K562 (cell line): ENCODE measurements at regions not wholly inside any gene's neighbourhood (a gene's known extent, or its start where the extent isn't known, plus 50 kb on each side); places are given as distances from the start of the nearest gene placed in this dataset.

ENCODE experiments used
- ATAC-seq: fragments of 200-7000 bp; cut with Tn5 transposase; 3 replicates; pipeline ENCODE4 v1.9.1; 2020; ENCODE audit warnings: moderate library complexity
- BruUV-seq: library from RNA; stranded (reverse); fragments of 400-500 nt; replicated peaks from 2 replicates; lab custom pipeline; 2021; lab: Mats Ljungman, UMichigan
- CTCF ChIA-PET: fragments of 300-600 bp; formaldehyde crosslinking; extraction: SDS; loops from one replicate; lab custom pipeline; 2021; ENCODE audit warnings: low intra/inter-chr PET ratio; lab: Yijun Ruan, JAX
- POLR2A ChIA-PET: fragments of 300-600, 350-650 bp; sonication (Branson Sonifier 250); formaldehyde crosslinking; extraction: SDS; loops from one replicate; lab custom pipeline; 2021; ENCODE audit warnings: antibody characterized with exemption, inconsistent platforms; lab: Yijun Ruan, JAX
- DNase-seq, 4 experiments: peaks; one replicate each; pipeline versions ENCODE4 v3.0.0 to v3.0.0-alpha.2; 2011 to 2018; ENCODE audit warnings: low spot score in 3 of 4, mixed read lengths in 3 of 4; ENCODE audit errors: extremely low read depth in 1 of 4
- FAIRE-seq: peaks from 2 replicates; lab custom pipeline; 2011; peaks lifted over from hg19 to GRCh38; lab: Jason Lieb, UNC
- H2AFZ ChIP-seq: 2 replicates; pipeline ENCODE4 v1.6.0; 2011; ENCODE audit warnings: low read depth, low read length, control low read depth, inconsistent platforms
- H3K27ac ChIP-seq: fragments of 200-600 bp; 3 replicates; pipeline ENCODE4 v1.8.0; 2011; ENCODE audit warnings: low read depth, mild to moderate bottlenecking, control low read depth, inconsistent platforms, low read length, moderate library complexity, mixed read lengths; ENCODE audit errors: extremely low read depth
- H3K27me3 ChIP-seq, 2 experiments: fragments of 300-600 bp in 1 of 2; 2 replicates in 1 of 2; 3 replicates in 1 of 2; pipeline versions ENCODE4 v1.6.0 to v1.8.0; 2011; ENCODE audit warnings: inconsistent platforms in 2 of 2, low read length in 2 of 2, mild to moderate bottlenecking in 1 of 2, mixed read lengths in 1 of 2, moderate library complexity in 1 of 2; ENCODE audit not compliant: control insufficient read depth in 2 of 2, insufficient read depth in 2 of 2
- H3K36me3 ChIP-seq: fragments of 300-600 bp; 3 replicates; pipeline ENCODE4 v1.8.0; 2011; ENCODE audit warnings: mild to moderate bottlenecking, low read length, inconsistent platforms; ENCODE audit not compliant: control insufficient read depth, insufficient read depth
- H3K4me1 ChIP-seq, 2 experiments: fragments of 200-600 bp in 1 of 2; replicated peaks in 1 of 2; 2 replicates in 1 of 2; 3 replicates in 1 of 2; pipeline versions ENCODE4 v1.5.1 to v1.8.0; 2011; ENCODE audit warnings: inconsistent platforms in 2 of 2, low read length in 2 of 2, mild to moderate bottlenecking in 1 of 2, mixed read lengths in 1 of 2, moderate library complexity in 1 of 2; ENCODE audit not compliant: control insufficient read depth in 2 of 2, insufficient read depth in 2 of 2
- H3K4me2 ChIP-seq: 2 replicates; pipeline ENCODE4 v1.6.1; 2011; ENCODE audit warnings: low read length, control low read depth, inconsistent platforms, mixed read lengths; ENCODE audit not compliant: insufficient read depth
- H3K4me3 ChIP-seq: fragments of 200-600 bp; sonication (generic), shearing (Covaris generic); 2 replicates; pipeline ENCODE4 v1.5.1; 2016; ENCODE audit warnings: control low read depth, inconsistent platforms
- H3K79me2 ChIP-seq: fragments of 200-600 bp; 3 replicates; pipeline ENCODE4 v1.8.0; 2011; ENCODE audit warnings: low read length, inconsistent platforms; ENCODE audit not compliant: control insufficient read depth, insufficient read depth
- H3K9ac ChIP-seq, 2 experiments: 2 replicates each; pipeline versions ENCODE4 v1.6.0 to v1.6.1; 2011; ENCODE audit warnings: low read depth in 2 of 2, low read length in 2 of 2, control low read depth in 1 of 2, inconsistent platforms in 1 of 2, mild to moderate bottlenecking in 1 of 2, mixed read lengths in 1 of 2; ENCODE audit not compliant: insufficient read depth in 1 of 2
- H3K9me1 ChIP-seq: one replicate; pipeline ENCODE4 v1.6.0; 2011; ENCODE audit warnings: inconsistent platforms, mild to moderate bottlenecking, low read length, moderate library complexity; ENCODE audit not compliant: control insufficient read depth, insufficient read depth
- H3K9me3 ChIP-seq: replicated peaks from 2 replicates; pipeline ENCODE4 v1.5.1; 2011; ENCODE audit warnings: low read depth, low read length, inconsistent platforms; ENCODE audit not compliant: control insufficient read depth, insufficient read depth
- H4K20me1 ChIP-seq: replicated peaks from 2 replicates; pipeline ENCODE4 v1.6.1; 2011; ENCODE audit warnings: low read length, inconsistent platforms, mixed read lengths; ENCODE audit not compliant: control insufficient read depth, insufficient read depth
- CBFB ChIP-seq: sonication (generic); formaldehyde crosslinking; IDR thresholded peaks from 2 replicates; pipeline ENCODE4 v1.4.0; 2020; ENCODE audit warnings: mild to moderate bottlenecking, missing genetic modification reagents
- EHMT2 ChIP-seq: fragments of 450-650 bp; IDR thresholded peaks from 2 replicates; pipeline ENCODE4 v1.6.1; 2018; ENCODE audit warnings: antibody characterized with exemption
- GTF2E2 ChIP-seq: fragments of 200-800 bp; sonication (Bioruptor generic); IDR thresholded peaks from 2 replicates; pipeline ENCODE4 v1.6.1; 2016; ENCODE audit warnings: missing genetic modification characterization, missing compliant biosample characterization
- MEIS2 ChIP-seq: fragments of 450-650 bp; IDR thresholded peaks from 2 replicates; pipeline ENCODE4 v1.6.1; 2014; ENCODE audit warnings: mild to moderate bottlenecking; ENCODE audit not compliant: partially characterized antibody
- NBN ChIP-seq: fragments of 450-650 bp; IDR thresholded peaks from 2 replicates; pipeline ENCODE4 v1.6.1; 2016; ENCODE audit warnings: low read depth, mild to moderate bottlenecking
- NUFIP1 ChIP-seq: fragments of 450-650 bp; IDR thresholded peaks from 2 replicates; pipeline ENCODE4 v1.6.1; 2018; ENCODE audit not compliant: partially characterized antibody
- POLR2AphosphoS5 ChIP-seq: IDR thresholded peaks from 2 replicates; pipeline ENCODE4 v1.6.1; 2011; ENCODE audit warnings: mild to moderate bottlenecking, low read depth, low read length, moderate library complexity; ENCODE audit not compliant: control insufficient read depth, insufficient read depth
- PPARD ChIP-seq: fragments of 250-450 bp; sonication (Bioruptor Pico); IDR thresholded peaks from 2 replicates; pipeline ENCODE4 v1.8.0; 2022; ENCODE audit warnings: inconsistent platforms, mild to moderate bottlenecking, moderate library complexity
- TFAM ChIP-seq: fragments of 250-450 bp; sonication (Bioruptor Pico); conservative IDR thresholded peaks from 2 replicates; pipeline ENCODE4 v1.5.0; 2021; ENCODE audit warnings: mild to moderate bottlenecking, moderate library complexity
- TSC22D4 ChIP-seq: fragments of 450-650 bp; IDR thresholded peaks from 2 replicates; pipeline ENCODE4 v1.6.1; 2016; ENCODE audit warnings: missing genetic modification characterization, missing biosample characterization, control low read depth
- ZBTB34 ChIP-seq: fragments of 250-450 bp; sonication (Bioruptor Pico); IDR thresholded peaks from 2 replicates; pipeline ENCODE4 v1.8.0; 2021; ENCODE audit warnings: mild to moderate bottlenecking, moderate library complexity
- ZNF12 ChIP-seq: sonication (generic); formaldehyde crosslinking; IDR thresholded peaks from 2 replicates; pipeline ENCODE4 v1.4.0; 2020; ENCODE audit warnings: mild to moderate bottlenecking, missing genetic modification reagents
- ZNF717 ChIP-seq: fragments of 250-450 bp; sonication (Bioruptor Pico); IDR thresholded peaks from 2 replicates; pipeline ENCODE4 v1.5.0; 2021
- WGBS: fragments of 100-300 bp; shearing (Covaris generic); methylation state at CpG from one replicate; pipeline ENCODE4 v1.1.6; 2016; ENCODE audit warnings: low coverage, mixed read lengths; ENCODE audit not compliant: insufficient coverage; ENCODE audit errors: missing lambda C conversion rate; 5-methylcytosine and 5-hydroxymethylcytosine counted together
- in situ Hi-C: fragments of 300-500 bp; cut with MboI; formaldehyde crosslinking; loops from 4 replicates; pipeline ENCODE4 v1.15.0; 2018; ENCODE audit warnings: inconsistent platforms, mixed read lengths
- intact Hi-C: fragments of 100-400 bp; cut with micrococcal nuclease; formaldehyde crosslinking; loops from 2 replicates; pipeline ENCODE4 v1.14.2; 2022
- TF ChIP-seq, protein P1 (sequence below): fragments of 250-450 bp; sonication (Bioruptor Pico); IDR thresholded peaks from 2 replicates; pipeline ENCODE4 v1.9.0; 2021; ENCODE audit warnings: mild to moderate bottlenecking, inconsistent platforms
- TF ChIP-seq, protein P2 (sequence below): sonication (generic); formaldehyde crosslinking; IDR thresholded peaks from 2 replicates; pipeline ENCODE4 v1.8.0; 2022; ENCODE audit warnings: mild to moderate bottlenecking, low read depth, missing genetic modification reagents
- TF ChIP-seq, protein P3 (sequence below): fragments of 250-450 bp; sonication (Bioruptor Pico); IDR thresholded peaks from 2 replicates; pipeline ENCODE4 v1.4.0; 2020; ENCODE audit warnings: mild to moderate bottlenecking, moderate library complexity

GRCh38 chr10:64062793-64063192, 541.6 kb downstream of the REEP3 start (continued):
- TF ChIP-seq, protein P1, sequence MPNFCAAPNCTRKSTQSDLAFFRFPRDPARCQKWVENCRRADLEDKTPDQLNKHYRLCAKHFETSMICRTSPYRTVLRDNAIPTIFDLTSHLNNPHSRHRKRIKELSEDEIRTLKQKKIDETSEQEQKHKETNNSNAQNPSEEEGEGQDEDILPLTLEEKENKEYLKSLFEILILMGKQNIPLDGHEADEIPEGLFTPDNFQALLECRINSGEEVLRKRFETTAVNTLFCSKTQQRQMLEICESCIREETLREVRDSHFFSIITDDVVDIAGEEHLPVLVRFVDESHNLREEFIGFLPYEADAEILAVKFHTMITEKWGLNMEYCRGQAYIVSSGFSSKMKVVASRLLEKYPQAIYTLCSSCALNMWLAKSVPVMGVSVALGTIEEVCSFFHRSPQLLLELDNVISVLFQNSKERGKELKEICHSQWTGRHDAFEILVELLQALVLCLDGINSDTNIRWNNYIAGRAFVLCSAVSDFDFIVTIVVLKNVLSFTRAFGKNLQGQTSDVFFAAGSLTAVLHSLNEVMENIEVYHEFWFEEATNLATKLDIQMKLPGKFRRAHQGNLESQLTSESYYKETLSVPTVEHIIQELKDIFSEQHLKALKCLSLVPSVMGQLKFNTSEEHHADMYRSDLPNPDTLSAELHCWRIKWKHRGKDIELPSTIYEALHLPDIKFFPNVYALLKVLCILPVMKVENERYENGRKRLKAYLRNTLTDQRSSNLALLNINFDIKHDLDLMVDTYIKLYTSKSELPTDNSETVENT (CRISPR knock-in tag): no peak

- DNase-seq (no peak), FAIRE-seq (no peak), ATAC-seq (no peak)
- no peaks in the 10 kb centered on the region for H4K20me1 ChIP-seq
- no peak overlapping the region for H3K9ac ChIP-seq
- ChIA-PET CTCF (no interaction called here), POLR2A (no interaction called here)
- no peaks in the 10 kb centered on the region for H3K79me2 ChIP-seq
- intact Hi-C loops: no loop called here
- H3K4me3 ChIP-seq: no peak overlapping the region
- H2AFZ ChIP-seq: no peak overlapping the region
- H3K36me3 ChIP-seq: no peaks in the 10 kb centered on the region
- no peak for TF ChIP-seq NBN
- no peak for TF ChIP-seq GTF2E2 (tag)
- no peak for TF ChIP-seq TFAM
- TF ChIP-seq POLR2AphosphoS5: no peak
- no peak for TF ChIP-seq MEIS2
- TF ChIP-seq TSC22D4 (tag): no peak
- TF ChIP-seq EHMT2: no peak
- TF ChIP-seq ZNF12 (CRISPR knock-in tag): no peak
- no peak for TF ChIP-seq PPARD (CRISPR knock-in tag)
- no peak for TF ChIP-seq ZBTB34 (CRISPR knock-in tag)
- TF ChIP-seq ZNF717 (CRISPR knock-in tag): no peak
- no peak for TF ChIP-seq CBFB
- no peak for TF ChIP-seq NUFIP1
- TF ChIP-seq, protein P2, sequence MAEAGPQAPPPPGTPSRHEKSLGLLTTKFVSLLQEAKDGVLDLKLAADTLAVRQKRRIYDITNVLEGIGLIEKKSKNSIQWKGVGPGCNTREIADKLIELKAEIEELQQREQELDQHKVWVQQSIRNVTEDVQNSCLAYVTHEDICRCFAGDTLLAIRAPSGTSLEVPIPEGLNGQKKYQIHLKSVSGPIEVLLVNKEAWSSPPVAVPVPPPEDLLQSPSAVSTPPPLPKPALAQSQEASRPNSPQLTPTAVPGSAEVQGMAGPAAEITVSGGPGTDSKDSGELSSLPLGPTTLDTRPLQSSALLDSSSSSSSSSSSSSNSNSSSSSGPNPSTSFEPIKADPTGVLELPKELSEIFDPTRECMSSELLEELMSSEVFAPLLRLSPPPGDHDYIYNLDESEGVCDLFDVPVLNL: no peak
- TF ChIP-seq, protein P3, sequence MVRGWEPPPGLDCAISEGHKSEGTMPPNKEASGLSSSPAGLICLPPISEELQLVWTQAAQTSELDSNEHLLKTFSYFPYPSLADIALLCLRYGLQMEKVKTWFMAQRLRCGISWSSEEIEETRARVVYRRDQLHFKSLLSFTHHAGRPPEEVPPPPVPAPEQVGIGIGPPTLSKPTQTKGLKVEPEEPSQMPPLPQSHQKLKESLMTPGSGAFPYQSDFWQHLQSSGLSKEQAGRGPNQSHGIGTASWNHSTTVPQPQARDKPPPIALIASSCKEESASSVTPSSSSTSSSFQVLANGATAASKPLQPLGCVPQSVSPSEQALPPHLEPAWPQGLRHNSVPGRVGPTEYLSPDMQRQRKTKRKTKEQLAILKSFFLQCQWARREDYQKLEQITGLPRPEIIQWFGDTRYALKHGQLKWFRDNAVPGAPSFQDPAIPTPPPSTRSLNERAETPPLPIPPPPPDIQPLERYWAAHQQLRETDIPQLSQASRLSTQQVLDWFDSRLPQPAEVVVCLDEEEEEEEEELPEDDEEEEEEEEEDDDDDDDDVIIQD (CRISPR knock-in tag): no peak
- H3K9me1 ChIP-seq: no peaks in the 10 kb centered on the region
- no peaks in the 10 kb centered on the region for H3K27me3 ChIP-seq
- in situ Hi-C loops: no loop called here
- H3K4me2 ChIP-seq: no peak overlapping the region
- no peak overlapping the region for H3K27ac ChIP-seq
- 5% methylated on average over 4 of the region's 4 CpGs for WGBS
- BruUV-seq: no TSS peak
- H3K4me1 ChIP-seq: no peaks in the 10 kb centered on the region
- no peaks in the 10 kb centered on the region; the same call in 1 of the 2 replicates for H3K9me3 ChIP-seq
Measured at GRCh38 chr10:64067009-64067606, 545.9 kb downstream of the REEP3 start.
